AG10803 (cell line): ENCODE measurements at regions not wholly inside any gene's neighbourhood (a gene's known extent, or its start where the extent isn't known, plus 50 kb on each side); places are given as distances from the start of the nearest gene placed in this dataset.

Experiments used
- DNase-seq: peaks from one replicate; pipeline ENCODE4 v3.0.0; 2010; ENCODE audit warnings: low read depth
- H3K4me3 ChIP-seq: 2 replicates; pipeline ENCODE4 v1.5.1; 2011; ENCODE audit warnings: mild to moderate bottlenecking, low read length, control low read depth
- TF ChIP-seq, protein P1 (sequence below): conservative IDR thresholded peaks from 2 replicates; pipeline ENCODE4 v1.5.1; 2011; ENCODE audit warnings: mild to moderate bottlenecking, low read length, control low read depth, inconsistent platforms

DNA sequence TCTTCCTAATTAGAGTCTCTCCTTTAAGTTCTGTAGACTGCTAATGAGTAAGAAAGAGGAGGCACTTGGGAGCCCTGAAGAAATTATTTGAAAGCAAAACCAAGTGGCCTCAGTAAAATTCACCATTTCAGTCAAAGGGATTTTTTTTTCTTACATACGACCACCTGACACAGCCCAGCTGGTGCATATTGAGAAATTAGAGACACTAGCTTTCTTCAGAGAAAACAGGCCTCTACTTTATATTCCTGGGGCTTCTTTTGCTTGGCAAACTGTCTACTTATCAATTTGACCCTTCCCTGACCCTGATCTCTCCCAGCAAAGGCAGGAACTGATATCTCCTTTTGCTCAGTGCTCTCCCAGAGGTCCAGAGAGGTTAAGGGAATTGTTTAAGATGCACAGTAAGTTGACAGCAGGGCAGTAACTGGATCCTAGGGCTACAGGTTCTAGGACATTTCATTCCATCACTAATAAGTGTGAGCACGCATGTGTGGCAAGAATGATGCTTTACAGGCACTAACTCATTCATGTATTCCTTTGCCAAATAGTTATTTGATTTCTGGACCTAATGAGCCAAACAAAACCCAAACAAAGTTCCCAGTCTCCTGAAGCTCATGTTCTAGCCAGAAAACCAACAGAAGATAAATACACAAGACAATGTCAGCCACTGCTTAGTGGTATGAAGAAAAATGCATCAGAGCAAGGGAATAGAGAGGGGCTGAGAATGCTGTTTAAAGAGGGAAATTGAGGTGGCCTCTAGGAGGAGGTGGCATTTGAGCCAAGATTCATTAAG, 467.6 kb downstream of the SOX6 start:
- DNase-seq = no peak
- TF ChIP-seq, protein P1, sequence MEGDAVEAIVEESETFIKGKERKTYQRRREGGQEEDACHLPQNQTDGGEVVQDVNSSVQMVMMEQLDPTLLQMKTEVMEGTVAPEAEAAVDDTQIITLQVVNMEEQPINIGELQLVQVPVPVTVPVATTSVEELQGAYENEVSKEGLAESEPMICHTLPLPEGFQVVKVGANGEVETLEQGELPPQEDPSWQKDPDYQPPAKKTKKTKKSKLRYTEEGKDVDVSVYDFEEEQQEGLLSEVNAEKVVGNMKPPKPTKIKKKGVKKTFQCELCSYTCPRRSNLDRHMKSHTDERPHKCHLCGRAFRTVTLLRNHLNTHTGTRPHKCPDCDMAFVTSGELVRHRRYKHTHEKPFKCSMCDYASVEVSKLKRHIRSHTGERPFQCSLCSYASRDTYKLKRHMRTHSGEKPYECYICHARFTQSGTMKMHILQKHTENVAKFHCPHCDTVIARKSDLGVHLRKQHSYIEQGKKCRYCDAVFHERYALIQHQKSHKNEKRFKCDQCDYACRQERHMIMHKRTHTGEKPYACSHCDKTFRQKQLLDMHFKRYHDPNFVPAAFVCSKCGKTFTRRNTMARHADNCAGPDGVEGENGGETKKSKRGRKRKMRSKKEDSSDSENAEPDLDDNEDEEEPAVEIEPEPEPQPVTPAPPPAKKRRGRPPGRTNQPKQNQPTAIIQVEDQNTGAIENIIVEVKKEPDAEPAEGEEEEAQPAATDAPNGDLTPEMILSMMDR = no peak
- H3K4me3 ChIP-seq = no peak overlapping the region

DNA sequence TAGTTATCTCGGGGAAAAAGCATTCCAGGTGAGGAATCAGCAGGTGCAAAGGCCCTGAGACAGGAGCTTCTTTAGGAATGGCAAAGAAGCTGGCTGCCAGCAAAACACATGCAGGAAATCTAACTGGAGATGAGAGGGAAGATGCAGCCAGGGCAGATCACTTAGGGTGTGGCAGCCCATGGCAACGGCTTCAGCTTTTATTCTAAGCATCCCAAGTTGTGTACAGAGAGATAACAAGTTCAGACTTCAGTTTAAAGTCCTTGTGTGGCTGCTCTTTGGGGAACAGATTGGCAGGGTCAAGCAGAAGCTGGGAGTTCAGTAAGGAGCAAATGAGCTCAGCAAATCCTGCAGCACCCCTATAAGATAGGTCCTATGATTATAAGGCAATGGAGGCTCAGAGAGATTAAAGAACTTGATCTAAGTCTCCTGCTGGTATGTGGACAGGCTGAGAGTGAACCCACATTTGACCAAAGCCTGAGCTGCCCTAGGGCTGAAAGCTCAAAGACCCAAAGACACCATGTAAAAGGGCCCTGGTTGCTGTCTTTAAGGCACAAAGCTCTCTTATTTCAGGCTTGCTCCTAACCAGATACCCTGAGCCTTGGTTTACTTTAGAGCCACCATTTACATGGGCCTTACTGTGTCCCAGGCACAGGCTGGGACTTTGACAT, 466.8 kb downstream of the SOX6 start:
- DNase-seq = no peak
- no peak overlapping the region for H3K4me3 ChIP-seq
- TF ChIP-seq, protein P1 = no peak

DNA sequence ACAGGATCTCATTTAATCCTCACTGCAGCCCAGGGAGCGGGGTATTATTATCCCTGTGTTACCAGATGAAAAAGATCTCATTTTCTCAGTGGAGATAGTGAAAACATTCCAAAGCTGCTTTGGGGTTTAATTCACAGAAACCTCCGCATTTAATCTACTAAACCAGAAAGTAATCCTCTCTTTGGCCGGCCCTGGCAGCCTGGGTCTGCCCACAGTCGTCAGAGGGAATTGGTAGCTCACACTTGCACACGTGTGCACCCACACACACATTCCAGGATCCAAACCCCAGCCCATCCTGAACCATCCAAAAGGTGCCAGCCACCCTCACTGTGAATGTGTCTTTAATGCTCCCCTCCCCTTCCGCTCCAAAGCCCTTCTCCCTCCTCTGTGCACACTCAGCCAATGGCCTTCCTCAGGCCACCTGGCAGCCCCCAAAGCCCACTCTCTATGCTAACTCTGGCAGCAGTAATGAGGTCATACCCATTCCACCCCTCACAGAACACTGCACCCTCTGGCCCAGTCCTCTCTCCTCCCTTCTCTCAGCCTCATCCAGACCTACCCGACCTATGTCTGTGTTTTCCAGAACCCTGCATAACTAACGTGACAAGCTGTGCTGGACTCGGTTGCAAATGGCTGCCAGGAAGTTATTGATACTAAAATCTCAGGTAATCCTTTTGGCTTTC, 466.2 kb downstream of the SOX6 start:
- H3K4me3 ChIP-seq = no peak overlapping the region
- peak; percentile 18 for DNase-seq
- TF ChIP-seq, protein P1 = no peak

DNA sequence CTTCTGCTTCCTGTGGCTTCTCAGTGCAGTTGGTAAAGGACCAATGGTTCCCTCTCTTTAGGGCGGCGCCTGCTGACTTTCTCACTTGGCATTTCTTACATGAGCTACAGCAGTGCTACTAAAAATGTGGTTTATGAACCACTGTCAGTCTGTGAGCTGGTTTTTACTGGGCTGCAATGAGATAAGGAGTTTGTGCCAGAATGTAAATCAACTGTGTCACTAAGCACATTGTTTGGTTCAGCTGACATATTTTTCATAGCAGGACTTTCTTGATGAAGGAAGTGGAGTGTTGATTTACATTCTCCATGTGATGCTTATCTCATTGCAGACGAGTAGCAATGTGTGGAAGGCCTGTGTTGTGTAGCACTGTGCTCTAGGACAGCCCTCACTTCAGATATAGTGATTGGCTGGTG, 463.3 kb downstream of the SOX6 start:
- TF ChIP-seq, protein P1 = no peak
- DNase-seq = peak; percentile 74
- H3K4me3 ChIP-seq = no peak overlapping the region

DNA sequence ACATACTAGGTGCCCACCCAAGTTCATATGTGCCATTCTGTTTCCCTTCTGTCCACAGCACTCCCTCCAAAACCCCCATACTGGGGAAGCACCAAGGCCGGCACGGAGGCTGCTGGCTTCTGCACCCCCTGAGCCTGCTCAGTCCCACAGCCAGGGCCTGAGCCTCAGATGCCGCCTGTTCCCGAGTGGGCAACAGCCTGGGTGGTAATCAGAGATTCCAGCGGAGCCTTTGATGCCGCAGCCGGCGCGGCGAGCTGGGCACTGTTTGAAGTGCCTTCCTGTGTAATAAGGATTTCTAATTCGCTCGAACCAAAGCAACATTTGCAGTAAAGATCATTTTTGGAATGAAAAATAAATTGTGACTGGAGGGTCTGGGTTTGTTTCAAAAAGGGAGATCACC, 460.3 kb downstream of the SOX6 start:
- no peak overlapping the region for H3K4me3 ChIP-seq
- no peak for DNase-seq
- TF ChIP-seq, protein P1 = no peak

DNA sequence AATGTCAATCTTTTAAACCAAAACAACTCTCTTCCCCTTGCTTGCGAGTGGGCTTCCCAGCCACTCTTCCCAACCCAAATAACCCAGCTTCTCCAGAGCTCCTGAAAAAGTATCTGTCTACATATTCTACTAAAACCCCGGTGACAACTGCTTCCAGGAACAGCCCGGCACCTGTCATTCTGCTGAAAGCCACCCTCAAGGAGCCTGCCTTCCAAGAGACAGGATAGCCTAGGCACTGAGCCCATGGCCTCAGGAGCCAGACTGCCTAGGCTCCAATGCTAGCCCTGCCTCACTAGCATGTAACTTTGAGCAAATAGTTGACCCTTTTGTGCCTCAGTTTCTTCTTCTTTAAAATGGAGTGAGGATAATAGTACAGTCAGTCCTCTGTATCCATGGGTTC, 459.8 kb downstream of the SOX6 start:
- no peak overlapping the region for H3K4me3 ChIP-seq
- no peak for DNase-seq
- TF ChIP-seq, protein P1 = no peak
